Glomerular visceral epithelial cell (primary cell): ENCODE measurements at regions not wholly inside any gene's neighbourhood (a gene's known extent, or its start where the extent isn't known, plus 50 kb on each side); places are given as distances from the start of the nearest gene placed in this dataset.

Experiments
- DNase-seq: peaks from one replicate; pipeline ENCODE4 v3.0.0-alpha.2; 2016; ENCODE audit errors: extremely low spot score

GRCh38 chr3:145144361-145144760 lies 1016.6 kb downstream of the PLOD2 start:
- no peak for DNase-seq

- DNase-seq: no peak
Measured at GRCh38 chr3:145145461-145145860, 1015.5 kb downstream of the PLOD2 start.

GRCh38 chr3:145159640-145160039 lies 1001.3 kb downstream of the PLOD2 start:
- no peak for DNase-seq

- DNase-seq: no peak
Measured at GRCh38 chr3:145170121-145170520, 990.9 kb downstream of the PLOD2 start.

- DNase-seq: no peak
Measured at GRCh38 chr3:145175626-145176025, 985.4 kb downstream of the PLOD2 start.

- DNase-seq: no peak
Measured at GRCh38 chr3:145176907-145177306, 984.1 kb downstream of the PLOD2 start.

GRCh38 chr3:145177828-145178227 lies 983.2 kb downstream of the PLOD2 start:
- DNase-seq: no peak

GRCh38 chr3:145182196-145182911 lies 978.6 kb downstream of the PLOD2 start:
- no peak for DNase-seq

GRCh38 chr3:145183261-145183660 lies 977.7 kb downstream of the PLOD2 start:
- DNase-seq: no peak

GRCh38 chr3:145188079-145188770 lies 972.8 kb downstream of the PLOD2 start:
- no peak for DNase-seq

- no peak for DNase-seq
Measured at GRCh38 chr3:145190138-145190537, 970.8 kb downstream of the PLOD2 start.

- DNase-seq: no peak
Measured at GRCh38 chr3:145190761-145191160, 970.2 kb downstream of the PLOD2 start.

- no peak for DNase-seq
Measured at GRCh38 chr3:145191543-145191942, 969.4 kb downstream of the PLOD2 start.

- no peak for DNase-seq
Measured at GRCh38 chr3:145197051-145197820, 963.7 kb downstream of the PLOD2 start.

- no peak for DNase-seq
Measured at GRCh38 chr3:145197821-145198220, 963.2 kb downstream of the PLOD2 start.

GRCh38 chr3:145209561-145209960 lies 951.4 kb downstream of the PLOD2 start:
- no peak for DNase-seq

- DNase-seq: no peak
Measured at GRCh38 chr3:145219355-145220235, 941.4 kb downstream of the PLOD2 start.

- no peak for DNase-seq
Measured at GRCh38 chr3:145224886-145225285, 936.1 kb downstream of the PLOD2 start.

- peak; percentile 63 for DNase-seq
Measured at GRCh38 chr3:145243875-145244274, 917.1 kb downstream of the PLOD2 start.

GRCh38 chr3:145244327-145244726 lies 916.7 kb downstream of the PLOD2 start:
- no peak for DNase-seq

GRCh38 chr3:145246291-145246690 lies 914.7 kb downstream of the PLOD2 start:
- no peak for DNase-seq

GRCh38 chr3:145248928-145249327 lies 912.1 kb downstream of the PLOD2 start:
- DNase-seq: no peak
